Erythroblast (primary cell): ENCODE measurements at regions not wholly inside any gene's neighbourhood (a gene's known extent, or its start where the extent isn't known, plus 50 kb on each side); places are given as distances from the start of the nearest gene placed in this dataset.

ENCODE experiments used
- DNase-seq, 2 experiments: peaks; one replicate each; lab custom pipeline; 2025; lab: John Stamatoyannopoulos, UW
- GATA1 ChIP-seq: IDR thresholded peaks from 2 replicates; pipeline ENCODE4 v1.6.1; 2011; ENCODE audit warnings: low read depth, mild to moderate bottlenecking, control low read depth, low read length, moderate library complexity
- POLR2A ChIP-seq: IDR thresholded peaks from 2 replicates; pipeline ENCODE4 v1.6.1; 2011; ENCODE audit warnings: mild to moderate bottlenecking, low read length

DNA sequence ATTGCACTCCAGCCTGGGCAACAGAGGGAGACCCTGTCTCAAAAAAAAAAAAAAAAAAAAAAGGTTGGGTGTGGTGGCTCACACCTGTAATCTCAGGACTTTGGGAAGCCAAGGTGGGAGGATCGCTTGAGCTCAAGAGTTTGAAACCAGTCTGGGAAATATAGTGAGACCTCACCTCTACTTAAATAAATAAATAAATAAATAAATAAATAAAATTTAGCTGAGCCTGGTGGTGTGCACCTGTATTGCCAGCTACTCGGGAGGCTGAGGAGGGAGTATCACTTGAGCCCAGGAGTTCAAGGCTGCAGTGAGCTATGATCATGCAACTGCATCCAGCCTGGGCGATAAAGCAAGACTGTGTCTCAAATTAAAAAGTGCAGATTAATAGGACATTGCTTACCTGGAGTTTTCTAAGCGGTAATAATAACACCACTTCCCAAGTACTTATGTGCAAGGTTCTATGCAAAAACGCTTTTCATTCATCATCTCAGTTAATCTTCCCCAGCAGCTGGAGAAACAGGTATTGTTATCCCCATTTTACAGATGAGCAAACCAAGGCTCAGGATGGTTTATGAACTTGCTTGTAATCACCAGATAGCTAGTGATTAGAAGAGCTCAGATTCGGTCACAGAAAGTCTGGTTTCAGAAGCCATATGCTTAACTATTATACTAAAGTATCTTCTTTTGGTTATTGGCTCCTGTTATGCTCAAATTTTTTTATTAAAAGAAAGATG, 196.5 kb upstream of the MKLN1 start:
- TF ChIP-seq GATA1 = no peak
- no peak for TF ChIP-seq POLR2A
- no peak for DNase-seq

DNA sequence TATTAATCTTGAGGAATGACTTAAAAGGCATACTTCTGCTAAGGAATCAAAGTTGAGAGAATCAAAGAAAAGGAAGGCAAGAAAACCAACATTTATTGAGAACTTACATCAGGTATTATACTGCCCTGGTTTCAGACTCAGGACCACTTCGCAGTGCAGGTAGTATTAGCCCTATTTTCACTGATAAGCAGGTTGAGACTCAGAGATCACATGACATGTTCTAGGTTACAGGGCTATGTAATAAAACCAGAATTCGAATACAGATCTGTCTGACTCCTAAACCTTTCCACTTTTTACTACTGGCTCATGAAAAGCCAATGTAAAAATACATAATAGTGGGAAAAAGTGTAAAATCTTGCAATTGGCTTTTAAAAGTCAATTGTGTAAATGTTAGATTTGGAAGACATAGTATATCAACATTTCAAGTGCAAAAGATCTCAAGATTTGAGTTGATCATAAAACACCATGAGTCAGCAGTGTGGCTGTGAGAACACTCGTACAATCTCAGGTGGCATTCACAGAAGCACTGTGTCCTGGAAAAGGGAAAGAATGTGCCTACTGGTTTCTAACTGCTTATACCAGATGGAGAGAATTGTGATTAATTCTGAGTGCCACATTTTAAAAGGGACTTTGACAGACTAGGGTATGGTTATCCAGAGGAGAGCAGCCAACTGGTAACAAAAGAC, 195.8 kb upstream of the MKLN1 start:
- no peak for TF ChIP-seq GATA1
- no peak for TF ChIP-seq POLR2A
- no peak for DNase-seq

DNA sequence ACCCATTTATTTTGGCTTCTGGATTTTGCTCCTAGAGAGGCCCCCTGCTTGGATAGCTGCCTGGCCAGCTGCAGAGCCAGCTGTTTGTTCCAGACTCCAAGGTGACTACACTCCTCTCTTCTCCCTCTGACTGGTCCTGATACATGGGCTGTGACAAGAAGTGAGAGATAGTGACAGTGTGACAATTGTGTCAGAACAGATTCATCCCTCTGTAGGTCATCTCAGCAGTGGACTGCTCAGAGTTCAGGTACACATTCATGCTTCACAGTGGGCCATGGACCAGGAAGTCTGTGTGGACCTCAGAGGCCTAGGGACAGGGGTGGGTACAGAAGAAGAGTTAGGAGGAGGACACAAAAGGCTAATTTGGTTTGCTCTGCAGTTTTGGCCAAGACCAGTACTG, 188.2 kb upstream of the MKLN1 start:
- no peak for DNase-seq
- TF ChIP-seq GATA1 (no peak), POLR2A (no peak)

DNA sequence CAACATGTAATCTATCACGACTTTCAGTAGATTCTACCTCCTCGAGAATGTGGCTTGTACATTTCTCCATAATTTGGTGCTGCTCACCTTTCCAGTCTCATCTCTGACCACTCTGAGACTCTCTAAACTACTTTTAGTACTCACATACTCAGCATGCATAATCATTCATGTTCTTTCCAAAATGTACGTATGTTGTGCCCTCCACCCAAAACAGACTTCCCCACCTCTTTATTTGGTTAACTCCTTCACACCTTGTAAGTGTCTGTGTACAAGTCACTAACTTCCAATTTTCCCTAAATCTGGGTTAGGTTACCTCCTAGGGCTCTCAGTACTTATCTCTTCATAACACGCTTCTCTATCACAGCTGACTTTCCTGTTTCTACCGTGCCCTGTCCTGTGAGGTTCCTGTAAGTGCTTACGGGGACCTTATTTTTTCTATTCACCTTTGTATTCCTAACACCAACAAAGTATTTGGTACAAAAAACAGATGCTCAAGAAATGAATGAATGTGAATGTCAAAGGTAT, 186.2 kb upstream of the MKLN1 start:
- no peak for DNase-seq
- TF ChIP-seq POLR2A = no peak
- no peak for TF ChIP-seq GATA1

- no peak for DNase-seq
- no peak for TF ChIP-seq POLR2A
Measured at GRCh38 chr7:131143869-131144268, 183.8 kb upstream of the MKLN1 start.

DNA sequence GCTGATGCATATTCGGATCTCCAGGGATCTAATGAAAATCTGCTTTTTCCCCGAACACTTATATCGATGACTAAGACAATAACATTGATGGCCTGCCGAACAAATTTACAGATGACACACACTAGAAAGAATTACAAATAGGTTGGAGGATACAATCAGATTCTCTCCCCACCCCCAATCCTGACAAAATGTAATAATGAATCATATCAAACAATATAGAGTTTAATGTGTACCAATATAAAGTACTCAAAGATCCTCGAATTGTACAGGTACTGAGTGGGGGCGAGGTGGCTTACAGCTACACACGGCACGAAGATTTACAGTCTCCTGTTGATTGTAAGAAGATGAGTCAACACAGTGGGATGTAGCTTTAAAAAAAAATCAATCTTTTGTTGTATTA, 182.7 kb upstream of the MKLN1 start:
- TF ChIP-seq POLR2A (no peak), GATA1 (no peak)
- no peak for DNase-seq

DNA sequence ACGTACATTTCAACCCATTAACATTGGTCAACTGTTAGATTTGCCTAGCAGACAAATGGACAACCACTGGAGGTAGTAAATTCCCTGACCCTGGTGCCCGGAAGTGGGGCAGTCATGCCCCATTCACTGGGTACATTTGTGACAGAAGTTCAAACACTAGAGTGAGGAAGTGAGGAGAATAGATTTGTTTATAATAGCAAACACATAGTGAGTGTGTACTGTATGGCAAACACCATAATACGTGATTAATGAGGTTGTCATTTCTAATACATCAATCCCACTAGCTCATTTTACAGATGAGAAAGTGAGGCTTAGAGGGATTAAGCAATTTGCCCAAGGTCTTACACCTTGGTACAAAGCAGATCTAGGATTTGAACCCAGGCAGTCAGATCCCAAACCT, 181.9 kb upstream of the MKLN1 start:
- DNase-seq = no peak
- TF ChIP-seq POLR2A (no peak), GATA1 (no peak)

DNA sequence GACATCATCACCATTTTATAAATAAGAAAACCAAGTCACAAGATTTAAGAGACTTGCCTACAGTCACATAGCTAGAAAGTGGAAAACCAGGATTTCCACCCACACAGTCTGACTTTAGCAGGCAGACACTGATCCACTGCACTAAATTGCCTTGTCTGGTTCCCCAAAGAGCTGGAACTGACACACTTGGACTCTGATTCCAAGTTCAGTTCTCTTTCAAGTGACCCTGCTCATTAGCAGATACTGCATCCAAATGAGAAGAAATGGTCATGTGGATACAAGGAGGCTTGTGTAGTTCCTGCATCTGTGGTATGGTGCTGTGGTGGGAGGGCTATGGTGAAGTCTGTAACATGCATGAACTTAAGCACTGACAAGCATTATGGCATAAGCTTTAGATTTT, 180.1 kb upstream of the MKLN1 start:
- TF ChIP-seq GATA1 (no peak), POLR2A (no peak)
- no peak for DNase-seq

DNA sequence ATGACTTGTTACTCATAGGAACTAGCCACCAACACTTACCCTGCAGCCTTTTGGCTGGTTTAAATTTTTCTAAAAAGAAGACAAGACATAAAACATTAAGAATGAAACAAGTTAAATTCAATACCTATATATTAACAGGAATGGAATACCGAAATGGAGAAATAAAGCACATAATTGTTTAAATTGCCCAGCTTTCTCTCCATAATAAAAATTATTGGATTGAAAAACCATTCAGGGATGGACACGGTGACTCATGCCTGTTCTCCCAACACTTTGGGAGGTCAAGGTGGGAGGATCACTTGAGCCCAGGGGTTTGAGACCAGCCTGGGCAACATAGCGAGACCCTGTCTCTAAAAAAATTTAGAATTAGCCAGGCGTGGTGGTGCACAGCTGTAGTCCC, 179.4 kb upstream of the MKLN1 start:
- TF ChIP-seq GATA1 (no peak), POLR2A (no peak)
- DNase-seq = no peak

DNA sequence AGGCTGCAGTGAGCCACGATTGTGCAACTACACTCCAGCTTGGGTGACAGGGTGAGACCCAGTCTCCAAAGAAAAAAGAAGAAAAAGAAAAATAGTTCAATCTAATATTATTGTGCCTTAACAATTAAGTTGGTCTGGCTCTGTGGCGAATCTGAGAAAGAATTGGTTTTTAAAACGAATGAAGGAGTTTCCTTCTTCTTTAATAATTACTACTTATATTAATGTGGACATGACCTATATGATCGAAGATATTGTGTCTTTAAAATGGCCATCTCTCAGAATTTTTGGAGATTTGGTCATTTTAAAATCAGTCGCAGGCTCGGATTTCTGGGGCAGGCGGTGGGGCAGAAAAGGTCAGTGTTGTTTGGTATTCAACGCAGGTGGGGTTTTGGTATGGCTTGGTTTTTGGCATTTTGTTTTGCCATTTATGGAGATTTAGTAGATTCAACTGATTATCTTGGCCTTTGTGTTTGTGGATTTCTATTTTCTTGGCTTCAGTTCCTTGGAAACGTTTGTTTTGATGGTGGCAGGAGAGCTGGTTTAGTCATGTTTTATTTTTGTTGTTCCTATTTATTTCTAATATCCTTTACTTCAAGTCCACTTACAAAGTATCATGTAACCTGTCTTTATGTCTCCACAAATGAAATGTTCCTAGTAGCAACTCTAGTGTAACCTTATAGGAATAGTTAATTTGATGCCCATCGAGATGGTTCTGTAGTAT, 178.8 kb upstream of the MKLN1 start:
- TF ChIP-seq POLR2A (no peak), GATA1 (no peak)
- no peak for DNase-seq

- no peak for DNase-seq
- no peak for TF ChIP-seq GATA1
- no peak for TF ChIP-seq POLR2A
Measured at GRCh38 chr7:131149429-131149773, 178.3 kb upstream of the MKLN1 start.

DNA sequence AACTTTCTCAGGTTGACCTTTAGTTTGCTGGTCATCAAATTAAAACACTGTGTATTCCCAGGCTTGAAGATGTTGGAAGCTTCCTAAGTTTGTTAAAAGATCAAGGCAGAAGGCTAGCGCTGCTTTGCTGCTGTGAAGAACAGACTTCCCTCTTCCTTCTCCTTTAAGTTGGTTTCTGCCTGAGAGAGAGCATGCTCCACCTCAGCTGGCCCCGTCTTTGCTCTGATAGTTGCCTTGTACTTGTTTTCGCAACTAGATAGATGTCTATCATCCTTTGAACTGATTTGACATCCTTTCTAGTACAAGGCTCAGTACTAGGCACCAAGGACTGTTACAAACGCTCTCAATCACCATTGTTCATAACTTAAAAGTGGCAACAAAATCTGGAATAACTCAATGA, 177.8 kb upstream of the MKLN1 start:
- no peak for DNase-seq
- TF ChIP-seq GATA1 (no peak), POLR2A (no peak)

DNA sequence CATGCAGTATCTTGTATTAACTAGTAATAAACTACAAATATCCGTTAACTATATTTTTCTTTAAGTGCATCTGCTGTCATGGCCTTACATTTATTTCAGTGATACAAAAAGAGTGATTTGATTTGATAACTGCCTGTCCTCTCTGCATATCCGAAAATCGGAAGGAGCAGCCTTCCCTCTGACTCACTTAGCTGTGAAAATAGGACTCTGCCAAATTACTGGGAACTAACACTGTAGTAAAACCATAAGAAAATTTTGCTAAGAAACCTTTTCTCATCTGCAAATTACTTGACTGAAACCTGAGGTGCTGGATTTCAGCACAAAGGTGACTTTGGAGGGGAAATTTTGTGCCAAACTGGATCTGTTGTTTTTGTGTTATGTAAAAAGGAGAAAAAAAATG, 176.6 kb upstream of the MKLN1 start:
- TF ChIP-seq GATA1 = no peak
- no peak for TF ChIP-seq POLR2A
- no peak for DNase-seq

GRCh38 chr7:131152766-131153165, 174.9 kb upstream of the MKLN1 start:
- DNase-seq = no peak
- no peak for TF ChIP-seq GATA1
- TF ChIP-seq POLR2A = no peak

DNA sequence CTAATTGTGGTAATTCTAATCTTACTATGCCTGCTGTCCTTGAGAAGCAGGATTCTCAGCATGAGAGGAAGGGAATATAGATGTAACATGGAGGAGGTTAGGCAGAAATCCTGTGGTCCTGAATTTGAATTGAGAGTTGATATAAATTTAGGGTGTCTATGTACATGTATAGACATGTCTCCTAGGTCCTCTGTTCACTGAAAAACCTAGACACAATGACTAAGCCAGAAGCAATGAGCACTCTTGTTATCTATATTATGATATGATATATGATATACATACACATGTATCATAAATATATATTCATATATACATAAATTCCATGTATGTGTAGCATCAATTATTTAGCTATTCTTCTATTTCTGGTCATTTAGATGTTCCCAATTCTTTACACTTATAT, 173.3 kb upstream of the MKLN1 start:
- no peak for DNase-seq
- TF ChIP-seq POLR2A (no peak), GATA1 (no peak)
